Body of pancreas (tissue), 4 donors: ENCODE measurements at regions not wholly inside any gene's neighbourhood (a gene's known extent, or its start where the extent isn't known, plus 50 kb on each side); places are given as distances from the start of the nearest gene placed in this dataset.
"Not testable (repeated sequence)": the region's sequence is repeated elsewhere in the genome, so short reads cannot be mapped to it uniquely, and the experiment has no call there.

Experiments used
- CTCF ChIP-seq, 7 experiments: fragments of 450-650 bp in 4 of 7; fragments of 200-600 bp in 3 of 7; sonication (generic) in 3 of 7; IDR thresholded peaks; one replicate each; pipeline ENCODE4 v1.5.1; 2016 to 2019; ENCODE audit warnings: antibody characterized with exemption in 7 of 7
- POLR2A ChIP-seq, 3 donors: fragments of 450-650 bp; IDR thresholded peaks; one replicate each; pipeline ENCODE4 v1.6.1; 2016; ENCODE audit warnings: antibody characterized with exemption in 3 of 3, mild to moderate bottlenecking in 2 of 3

- not testable (repeated sequence) for TF ChIP-seq CTCF, POLR2A (IDR thresholded peaks at IDR 0.05)
These were observed 755.8 kb upstream of the ADGRB3 start for GRCh38 chr6:67879105-67879904.
